BLaER1 (cell line): ENCODE measurements at regions not wholly inside any gene's neighbourhood (a gene's known extent, or its start where the extent isn't known, plus 50 kb on each side); places are given as distances from the start of the nearest gene placed in this dataset.

Experiments used
- H3K27ac ChIP-seq: shearing (Covaris generic); formaldehyde crosslinking; 2 replicates; pipeline ENCODE4 v1.8.1; 2022
- H3K27me3 ChIP-seq: shearing (Covaris generic); formaldehyde crosslinking; 2 replicates; pipeline ENCODE4 v1.8.1; 2022
- H3K36me3 ChIP-seq: shearing (Covaris generic); formaldehyde crosslinking; 2 replicates; pipeline ENCODE4 v1.8.1; 2022
- H3K4me1 ChIP-seq: shearing (Covaris generic); formaldehyde crosslinking; 2 replicates; pipeline ENCODE4 v1.8.1; 2022
- H3K4me2 ChIP-seq: shearing (Covaris generic); formaldehyde crosslinking; 2 replicates; pipeline ENCODE4 v1.8.1; 2022
- H3K4me3 ChIP-seq: shearing (Covaris generic); formaldehyde crosslinking; 2 replicates; pipeline ENCODE4 v1.8.1; 2022
- H3K9ac ChIP-seq: shearing (Covaris generic); formaldehyde crosslinking; 2 replicates; pipeline ENCODE4 v1.8.1; 2022
- H3K9me3 ChIP-seq: shearing (Covaris generic); formaldehyde crosslinking; 2 replicates; pipeline ENCODE4 v1.8.1; 2022
- H4K20me1 ChIP-seq: shearing (Covaris generic); formaldehyde crosslinking; 2 replicates; pipeline ENCODE4 v1.8.1; 2022
- Cebpa-rat ChIP-seq: shearing (Covaris generic); IDR thresholded peaks from 2 replicates; pipeline ENCODE4 v1.8.1; 2022

DNA sequence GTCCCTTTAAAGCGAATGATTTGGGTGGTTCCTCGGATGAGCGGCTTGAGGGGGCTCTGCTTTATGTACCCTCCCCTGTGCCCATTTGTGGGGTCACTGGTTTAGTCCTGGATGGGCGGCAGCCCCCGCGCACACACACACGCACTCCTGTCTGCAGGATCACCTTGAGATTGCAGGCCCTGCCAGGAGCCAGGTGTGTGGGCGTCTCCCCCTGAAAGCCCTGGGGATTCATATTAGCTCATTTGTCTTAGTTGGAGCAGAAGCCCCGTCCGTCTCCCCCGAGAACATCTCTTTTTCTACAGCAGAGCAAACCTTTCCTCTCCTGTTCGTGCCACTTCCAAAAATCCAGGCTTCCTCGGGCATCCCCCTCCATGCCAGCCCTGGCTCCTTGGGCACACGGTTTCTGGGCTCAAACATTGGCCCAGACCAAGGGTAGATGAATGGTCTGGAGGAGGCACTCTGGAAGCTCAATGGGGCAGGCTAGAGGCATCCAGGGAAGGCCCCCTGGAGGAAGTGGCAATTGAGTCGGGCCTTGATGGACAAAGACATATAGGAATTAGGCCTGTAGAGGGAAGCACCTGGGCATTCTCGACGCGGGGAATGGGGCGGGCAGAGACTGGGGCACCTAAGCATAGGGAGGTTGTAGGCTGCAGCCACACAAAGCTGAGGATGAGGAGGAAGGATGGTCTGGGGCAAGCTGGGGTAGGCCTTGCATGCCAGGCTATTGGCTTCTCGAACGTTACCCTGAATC is 218.5 kb upstream of the GSE1 start:
- Histone ChIP-seq H3K9me3 (no peaks in the 10 kb centered on the region), H3K4me2 (peak overlapping the region; percentile 94), H3K27ac (peak overlapping the region; percentile 47), H3K36me3 (no peaks in the 10 kb centered on the region), H3K4me3 (peak overlapping the region; percentile 36; the same call in 1 of the 2 replicates), H4K20me1 (peaks cover 15% of the 10 kb centered on the region; the same call in 1 of the 2 replicates), H3K4me1 (peaks cover 97% of the 10 kb centered on the region), H3K9ac (no peak overlapping the region), H3K27me3 (no peaks in the 10 kb centered on the region)
- no peak for TF ChIP-seq Cebpa-rat

DNA sequence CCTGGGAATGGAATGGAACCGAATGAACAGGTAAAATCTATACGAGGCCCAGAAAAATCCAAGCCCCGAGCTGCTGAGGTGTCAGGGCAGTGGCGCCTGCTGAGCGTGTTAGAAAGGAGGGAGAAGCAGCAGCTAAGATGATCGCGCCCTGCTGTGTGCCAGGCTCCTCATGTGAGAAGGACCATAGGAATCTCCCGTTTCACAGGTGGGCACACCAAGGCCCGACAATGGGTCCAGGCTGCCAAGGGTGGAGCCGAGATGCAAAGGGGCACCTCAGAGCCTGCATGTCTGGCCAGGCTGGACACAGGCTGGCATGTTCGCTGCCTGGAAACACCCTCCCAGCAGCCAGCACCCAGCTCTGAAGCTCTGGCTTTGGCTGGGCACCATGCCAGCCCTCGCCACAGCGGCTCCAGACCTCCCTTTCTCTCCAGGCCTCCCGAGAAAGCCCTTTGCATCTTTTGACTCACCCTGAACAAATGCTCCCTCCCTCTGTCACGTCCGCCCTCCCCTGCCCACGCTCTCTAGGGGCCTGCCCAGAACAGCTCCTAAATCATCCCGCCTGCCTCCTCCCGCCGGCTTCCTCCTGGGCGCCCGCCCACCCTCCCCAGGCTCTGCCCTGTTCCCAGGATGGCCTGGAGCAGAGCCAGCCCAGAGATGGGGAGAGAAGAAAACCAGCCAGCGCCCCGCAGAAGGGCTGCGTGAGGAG is 217.8 kb upstream of the GSE1 start:
- peaks cover 98% of the 10 kb centered on the region for H3K4me1 ChIP-seq

DNA sequence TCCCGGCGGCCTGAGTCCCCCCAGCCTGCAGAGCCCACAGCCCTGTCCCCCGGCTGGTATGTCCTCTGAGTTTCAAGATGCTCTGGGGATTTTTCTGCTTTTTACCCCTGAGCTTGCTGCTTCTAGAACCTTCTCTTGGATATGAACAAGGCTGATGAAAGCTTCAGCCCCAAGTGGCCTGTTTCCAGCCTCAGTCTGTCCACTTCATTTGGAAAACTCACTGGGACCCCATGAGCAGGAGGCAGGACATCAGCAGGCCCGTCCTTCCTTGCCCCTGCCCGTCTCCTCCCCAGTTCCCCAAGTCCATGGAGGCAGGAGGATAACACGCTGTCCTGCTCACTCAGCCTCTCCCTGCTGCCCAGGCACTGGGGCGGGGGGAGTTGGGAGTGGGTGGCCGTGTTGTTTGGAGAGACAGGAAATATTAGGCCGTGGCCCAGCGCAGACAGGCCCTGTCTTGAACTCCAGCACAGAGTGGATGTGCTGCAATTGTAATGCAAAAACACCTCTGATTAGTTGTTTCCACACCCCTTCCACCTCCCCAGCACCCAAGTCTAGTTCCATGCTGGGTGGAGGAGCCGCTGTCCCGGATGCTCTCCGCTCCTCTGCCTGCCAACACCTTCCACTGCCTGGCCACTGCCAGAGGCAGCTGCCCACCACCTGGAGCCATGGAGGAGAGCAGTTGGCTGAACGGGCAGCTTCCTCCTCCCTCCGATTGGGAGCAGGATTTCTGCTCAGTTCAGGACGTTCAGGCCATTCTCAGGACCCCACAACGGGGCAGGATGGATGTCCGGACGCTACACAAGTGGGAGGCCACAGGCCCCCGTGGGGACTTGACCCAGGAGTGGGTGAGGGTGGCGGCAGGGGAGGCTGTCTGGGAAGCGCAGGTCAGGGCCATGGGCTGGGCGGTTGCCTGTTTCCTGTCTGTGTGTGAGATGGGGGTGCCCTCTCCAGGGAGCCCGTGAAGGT is 216.9 kb upstream of the GSE1 start:
- H3K4me1 ChIP-seq, result peaks cover 99% of the 10 kb centered on the region
- H3K36me3 ChIP-seq, result no peaks in the 10 kb centered on the region
- 0 out of 2 replicates have a peak overlapping the region, but pooled peaks have one; percentile 25 for H3K4me3 ChIP-seq
- H3K9me3 ChIP-seq, result no peaks in the 10 kb centered on the region
- H3K9ac ChIP-seq, result peak overlapping the region; percentile 61
- no peak for TF ChIP-seq Cebpa-rat
- H3K27me3 ChIP-seq, result no peaks in the 10 kb centered on the region
- peak overlapping the region; percentile 94 for H3K4me2 ChIP-seq
- peaks cover 15% of the 10 kb centered on the region; the same call in 1 of the 2 replicates for H4K20me1 ChIP-seq
- peak overlapping the region; percentile 77 for H3K27ac ChIP-seq

More for the DNA sequence above, 217.8 kb upstream of the GSE1 start:
- H3K9me3 ChIP-seq, result no peaks in the 10 kb centered on the region
- no peaks in the 10 kb centered on the region for H3K36me3 ChIP-seq
- peak overlapping the region; percentile 77 for H3K27ac ChIP-seq
- H3K4me2 ChIP-seq, result peak overlapping the region; percentile 94
- no peaks in the 10 kb centered on the region for H3K27me3 ChIP-seq
- H4K20me1 ChIP-seq, result peaks cover 15% of the 10 kb centered on the region; the same call in 1 of the 2 replicates
- no peak for TF ChIP-seq Cebpa-rat
- H3K4me3 ChIP-seq, result no peak overlapping the region
- 0 out of 2 replicates have a peak overlapping the region, but pooled peaks have one; percentile 24 for H3K9ac ChIP-seq

DNA sequence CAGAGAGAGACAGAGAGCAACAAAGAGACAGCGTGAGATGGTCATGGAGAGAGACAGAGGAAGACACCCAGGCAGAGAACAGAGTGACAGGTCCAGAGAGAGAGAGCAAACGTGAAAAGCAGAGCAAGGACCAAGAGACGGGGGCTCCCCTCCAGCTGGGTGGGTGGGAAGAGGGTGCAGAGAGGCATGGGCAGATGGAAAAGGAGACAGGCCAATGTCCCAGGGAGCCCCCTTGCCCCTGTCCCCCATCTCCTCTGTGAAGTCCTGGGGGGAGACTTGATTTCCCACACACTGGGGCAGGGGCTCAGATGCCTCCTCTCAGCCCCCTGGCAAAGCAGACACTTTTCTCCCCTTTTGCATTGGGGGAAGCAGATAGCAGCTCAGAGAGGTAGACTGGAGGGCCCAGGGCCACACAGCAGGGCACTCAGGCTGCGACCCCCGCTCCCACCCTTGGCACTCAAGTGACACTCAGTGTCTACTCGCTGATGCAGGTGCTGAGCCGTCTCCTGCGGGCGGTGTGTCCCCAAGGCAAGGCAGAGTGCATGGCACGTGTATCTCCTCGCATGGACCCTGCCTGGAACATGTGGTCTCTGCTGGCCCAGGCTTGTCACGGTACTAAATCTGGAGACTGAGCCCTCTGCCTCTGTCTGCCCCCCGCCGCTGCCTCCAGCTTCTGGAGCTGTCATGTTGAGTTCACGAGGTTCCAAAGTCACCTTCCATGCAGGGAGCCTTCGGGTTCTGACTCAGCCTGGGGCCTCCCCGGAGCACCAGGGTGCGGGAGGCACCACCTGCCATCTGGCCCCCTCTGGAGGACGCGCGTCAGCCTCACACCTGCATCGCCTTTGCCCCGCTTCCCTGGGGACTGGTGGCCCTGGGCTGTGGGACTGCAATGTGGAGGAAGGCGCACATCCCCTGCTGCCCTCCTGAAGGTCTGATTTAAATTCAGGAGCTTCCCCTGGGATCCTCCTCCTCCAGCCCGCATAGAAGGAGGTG is 215.9 kb upstream of the GSE1 start:
- peak overlapping the region; percentile 61; the same call in 1 of the 2 replicates for H3K9ac ChIP-seq
- peak overlapping the region; percentile 94 for H3K4me2 ChIP-seq
- H3K9me3 ChIP-seq, result no peaks in the 10 kb centered on the region
- H3K27ac ChIP-seq, result peak overlapping the region; percentile 77
- H3K36me3 ChIP-seq, result no peaks in the 10 kb centered on the region
- H4K20me1 ChIP-seq, result peaks cover 15% of the 10 kb centered on the region; the same call in 1 of the 2 replicates
- TF ChIP-seq Cebpa-rat, result no peak
- peaks cover 99% of the 10 kb centered on the region for H3K4me1 ChIP-seq
- no peaks in the 10 kb centered on the region for H3K27me3 ChIP-seq
- 0 out of 2 replicates have a peak overlapping the region, but pooled peaks have one; percentile 25 for H3K4me3 ChIP-seq

DNA sequence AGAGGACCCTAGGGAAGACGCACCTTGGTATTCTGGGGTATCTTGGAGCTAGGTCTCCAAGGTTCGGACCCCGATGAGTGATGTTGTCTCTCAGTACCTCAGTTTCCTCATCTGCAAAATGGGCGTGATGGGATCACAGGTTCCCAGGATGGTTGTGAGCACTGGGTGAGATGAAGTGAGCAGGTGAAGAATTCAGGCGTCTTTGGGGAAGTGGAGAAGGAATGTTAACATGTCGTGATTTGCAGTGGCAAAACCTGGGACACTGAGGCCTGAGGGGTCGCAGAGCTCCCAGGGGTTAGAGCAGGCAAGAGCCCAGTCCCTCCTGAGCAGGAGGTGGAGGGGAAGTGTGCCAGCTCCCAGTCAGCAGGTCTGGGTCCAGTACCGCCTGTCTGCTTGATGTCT is 215.1 kb upstream of the GSE1 start:
- H3K9ac ChIP-seq, result no peak overlapping the region
- H3K9me3 ChIP-seq, result no peaks in the 10 kb centered on the region
- H3K27ac ChIP-seq, result peak overlapping the region; percentile 55; the same call in 1 of the 2 replicates
- peaks cover 99% of the 10 kb centered on the region for H3K4me1 ChIP-seq
- H4K20me1 ChIP-seq, result peaks cover 15% of the 10 kb centered on the region; the same call in 1 of the 2 replicates
- no peak for TF ChIP-seq Cebpa-rat
- no peaks in the 10 kb centered on the region for H3K27me3 ChIP-seq
- no peaks in the 10 kb centered on the region for H3K36me3 ChIP-seq
- H3K4me3 ChIP-seq, result no peak overlapping the region
- H3K4me2 ChIP-seq, result peak overlapping the region; percentile 94

DNA sequence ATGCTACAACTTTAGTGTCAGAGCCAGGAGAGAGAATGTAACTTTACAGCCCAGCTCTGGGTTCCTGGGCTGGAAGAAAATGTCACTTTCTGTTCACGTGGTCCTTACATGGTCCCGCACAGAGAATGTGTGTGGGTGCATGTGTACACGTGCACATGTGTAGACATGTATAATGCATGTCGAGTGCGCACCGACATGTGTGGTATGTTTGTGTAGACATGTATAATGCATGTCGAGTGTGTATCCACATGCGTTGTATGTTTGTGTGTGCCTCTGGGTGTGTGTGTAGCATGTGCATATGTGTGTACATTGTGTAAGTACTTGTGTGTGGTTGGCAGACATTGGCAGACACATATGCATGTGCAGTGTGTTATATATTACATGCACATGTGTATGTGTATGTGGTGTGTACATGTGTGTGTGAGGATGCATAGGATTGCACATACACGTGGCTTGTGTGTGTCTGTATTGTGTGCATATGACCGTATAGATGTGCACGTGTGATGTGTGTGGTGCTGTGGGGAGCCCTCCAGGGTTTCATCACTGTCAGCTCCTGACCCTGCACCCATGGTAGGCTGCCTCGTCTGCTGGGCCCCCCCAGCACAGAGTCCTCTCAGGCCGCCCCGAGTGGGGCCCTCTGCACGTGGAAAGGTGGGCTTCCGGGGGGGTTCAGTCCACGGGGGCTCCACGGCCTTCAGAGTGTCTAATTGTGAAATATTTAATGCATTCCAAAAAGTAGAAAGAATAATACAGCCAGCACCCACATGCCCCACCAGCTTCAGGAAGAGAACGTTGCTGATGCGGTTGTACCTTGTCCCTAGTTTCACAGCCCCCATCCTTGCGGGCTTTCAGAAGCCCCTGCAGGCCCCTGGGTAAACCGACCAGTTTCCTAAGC is 214.2 kb upstream of the GSE1 start:
- TF ChIP-seq Cebpa-rat, result no peak
- Histone ChIP-seq H3K36me3 (no peaks in the 10 kb centered on the region), H3K4me1 (peaks cover 99% of the 10 kb centered on the region)

DNA sequence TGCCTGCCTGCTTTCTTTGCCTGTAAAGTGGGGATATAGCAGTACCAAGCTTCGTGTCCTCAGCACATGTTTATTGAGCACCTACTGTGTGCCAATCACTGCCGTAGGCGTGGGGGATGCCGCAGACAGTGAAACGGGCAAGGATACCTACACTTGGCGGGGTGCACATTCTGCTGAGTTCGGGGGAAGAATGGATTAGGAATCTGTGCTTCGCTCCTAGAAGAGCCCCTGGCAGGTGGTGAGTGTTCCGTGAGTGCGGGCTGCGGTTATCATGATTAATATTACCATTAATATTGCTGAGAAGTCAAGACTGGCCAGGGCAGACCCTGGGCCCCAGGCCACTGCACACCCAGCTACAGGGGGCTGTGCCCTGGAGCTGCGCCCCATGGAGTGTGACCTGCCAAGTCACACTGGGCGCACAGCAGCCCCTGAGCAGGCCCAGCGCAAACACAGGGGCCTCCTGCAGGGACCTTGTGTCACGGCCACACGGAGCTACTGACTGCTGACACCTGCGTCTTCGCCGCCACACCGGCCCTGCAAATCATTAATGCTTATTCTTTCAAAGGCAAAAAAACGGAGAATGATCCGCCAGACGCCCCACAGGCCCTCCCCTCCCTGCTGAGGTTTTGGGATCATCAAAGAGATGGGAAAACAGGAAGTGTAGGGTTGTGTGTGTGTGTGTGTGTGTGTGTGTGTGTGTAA is 213.4 kb upstream of the GSE1 start:
- Histone ChIP-seq H3K9ac (peak overlapping the region; percentile 35; the same call in 1 of the 2 replicates), H3K36me3 (no peaks in the 10 kb centered on the region), H3K27ac (peak overlapping the region; percentile 57; the same call in 1 of the 2 replicates), H3K4me3 (no peak overlapping the region), H3K9me3 (no peaks in the 10 kb centered on the region), H3K27me3 (no peaks in the 10 kb centered on the region), H3K4me1 (peaks cover 93% of the 10 kb centered on the region), H4K20me1 (peaks cover 15% of the 10 kb centered on the region; the same call in 1 of the 2 replicates), H3K4me2 (peak overlapping the region; percentile 94)
- TF ChIP-seq Cebpa-rat, result no peak

More for the DNA sequence above, 214.2 kb upstream of the GSE1 start:
- peak overlapping the region; percentile 94 for H3K4me2 ChIP-seq
- H3K27ac ChIP-seq, result peak overlapping the region; percentile 57; the same call in 1 of the 2 replicates
- H3K9ac ChIP-seq, result peak overlapping the region; percentile 35; the same call in 1 of the 2 replicates
- no peaks in the 10 kb centered on the region for H3K27me3 ChIP-seq
- H4K20me1 ChIP-seq, result peaks cover 15% of the 10 kb centered on the region; the same call in 1 of the 2 replicates
- H3K9me3 ChIP-seq, result no peaks in the 10 kb centered on the region
- H3K4me3 ChIP-seq, result no peak overlapping the region
